ENCODE measurements at regions not wholly inside any gene's neighbourhood (a gene's known extent, or its start where the extent isn't known, plus 50 kb on each side); places are given as distances from the start of the nearest gene placed in this dataset.

GRCh38 chr5:155974369-155974768, 352.6 kb upstream of the SGCD start:
- Histone ChIP-seq H3K4ac (ENCODE audit: low read length) (no peak overlapping the region), H3K4me3 (ENCODE audit: low read length in 2 of 2) (no peak overlapping the region), H3K9ac (ENCODE audit: low read depth, low read length, poor library complexity) (no peak overlapping the region), H3K14ac (ENCODE audit: low read length) (no peak overlapping the region), H2BK12ac (ENCODE audit: low read length) (no peak overlapping the region), H3K4me2 (ENCODE audit: insufficient read depth, low read length, poor library complexity, severe bottlenecking) (no peak overlapping the region), H3K18ac (ENCODE audit: low read length) (no peak overlapping the region), H2AFZ (ENCODE audit: low read length) (no peak overlapping the region), H3K27me3 (ENCODE audit: control insufficient read depth in 3 of 3, insufficient read depth in 3 of 3, low read depth in 1 of 3, low read length in 3 of 3) (no peaks in the 10 kb centered on the region), H3K23ac (ENCODE audit: low read depth, low read length, poor library complexity) (no peak overlapping the region), H3K4me1 (ENCODE audit: control insufficient read depth in 2 of 2, insufficient read depth in 1 of 2, low read depth in 1 of 2, low read length in 2 of 2) (no peaks in the 10 kb centered on the region), H2BK120ac (ENCODE audit: low read depth, low read length) (no peak overlapping the region), H3K79me1 (ENCODE audit: low read depth, low read length) (no peaks in the 10 kb centered on the region), H4K91ac (ENCODE audit: low read depth, low read length, poor library complexity) (no peak overlapping the region), H2AK5ac (ENCODE audit: low read depth, low read length) (no peak overlapping the region), H2BK5ac (ENCODE audit: low read length) (no peak overlapping the region), H3K27ac (replicated peaks; ENCODE audit: low read length) (no peak overlapping the region), H2BK15ac (ENCODE audit: low read length) (no peak overlapping the region), H3K36me3 (replicated peaks in 1 of 2; ENCODE audit: control insufficient read depth in 2 of 2, insufficient read depth in 2 of 2, low read length in 2 of 2) (no peaks in the 10 kb centered on the region), H4K8ac (ENCODE audit: low read depth, low read length) (no peak overlapping the region), H3K9me3 (replicated peaks in 1 of 2; ENCODE audit: control insufficient read depth in 2 of 2, insufficient read depth in 1 of 2, low read depth in 1 of 2, low read length in 2 of 2) (no peaks in the 10 kb centered on the region)
- DNase-seq (ENCODE audit: low spot score) = no peak
- WGBS, 2 donors (ENCODE audit: extremely low coverage in 2 of 2, insufficient read length in 2 of 2, insufficient replicate concordance in 1 of 2) = no CpG with 5 or more reads among the region's 2 CpGs

GRCh38 chr5:155978850-155979249, 348.1 kb upstream of the SGCD start:
- DNase-seq (ENCODE audit: low spot score) = no peak
- Histone ChIP-seq H3K23ac (ENCODE audit: low read depth, low read length, poor library complexity) (no peak overlapping the region), H3K18ac (ENCODE audit: low read length) (no peak overlapping the region), H3K79me1 (ENCODE audit: low read depth, low read length) (no peaks in the 10 kb centered on the region), H2BK120ac (ENCODE audit: low read depth, low read length) (no peak overlapping the region), H3K4me2 (ENCODE audit: insufficient read depth, low read length, poor library complexity, severe bottlenecking) (no peak overlapping the region), H3K27ac (replicated peaks; ENCODE audit: low read length) (no peak overlapping the region), H3K27me3 (ENCODE audit: control insufficient read depth in 3 of 3, insufficient read depth in 3 of 3, low read depth in 1 of 3, low read length in 3 of 3) (no peaks in the 10 kb centered on the region), H2BK12ac (ENCODE audit: low read length) (no peak overlapping the region), H2AK5ac (ENCODE audit: low read depth, low read length) (no peak overlapping the region), H2BK15ac (ENCODE audit: low read length) (no peak overlapping the region), H3K4me1 (ENCODE audit: control insufficient read depth in 2 of 2, insufficient read depth in 1 of 2, low read depth in 1 of 2, low read length in 2 of 2) (no peaks in the 10 kb centered on the region), H3K14ac (ENCODE audit: low read length) (no peak overlapping the region), H2AFZ (ENCODE audit: low read length) (no peak overlapping the region), H3K4me3 (ENCODE audit: low read length in 2 of 2) (no peak overlapping the region), H3K4ac (ENCODE audit: low read length) (no peak overlapping the region), H2BK5ac (ENCODE audit: low read length) (no peak overlapping the region), H3K36me3 (replicated peaks in 1 of 2; ENCODE audit: control insufficient read depth in 2 of 2, insufficient read depth in 2 of 2, low read length in 2 of 2) (no peaks in the 10 kb centered on the region), H3K9me3 (replicated peaks in 1 of 2; ENCODE audit: control insufficient read depth in 2 of 2, insufficient read depth in 1 of 2, low read depth in 1 of 2, low read length in 2 of 2) (peaks cover 0 to 2% of the 10 kb centered on the region in 2 donors), H4K91ac (ENCODE audit: low read depth, low read length, poor library complexity) (no peak overlapping the region), H3K9ac (ENCODE audit: low read depth, low read length, poor library complexity) (no peak overlapping the region), H4K8ac (ENCODE audit: low read depth, low read length) (no peak overlapping the region)
- WGBS, 2 donors (ENCODE audit: extremely low coverage in 2 of 2, insufficient read length in 2 of 2, insufficient replicate concordance in 1 of 2) = no CpG with 5 or more reads among the region's 3 CpGs

DNA sequence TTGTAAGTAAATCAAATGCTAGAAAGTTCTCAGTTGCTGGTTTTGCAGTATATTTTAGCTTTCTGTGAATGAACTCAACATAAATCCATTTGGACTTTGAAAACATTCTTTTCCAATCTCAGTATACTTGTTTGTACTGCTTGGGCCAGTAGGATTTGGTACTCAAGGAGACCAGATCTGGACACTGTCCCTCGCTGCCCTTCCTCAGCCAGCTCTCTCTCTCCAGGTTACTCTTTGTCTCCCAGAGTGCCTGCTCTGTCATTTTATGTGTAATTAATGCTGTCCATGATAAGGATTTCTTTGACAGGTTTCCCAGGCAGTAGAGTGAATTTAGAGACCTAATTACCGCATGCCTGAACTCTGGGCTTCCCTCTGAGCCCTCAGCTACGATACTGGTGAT, 344.6 kb upstream of the SGCD start:
- H2BK15ac ChIP-seq (ENCODE audit: low read length) = no peak overlapping the region
- H3K9ac ChIP-seq (ENCODE audit: low read depth, low read length, poor library complexity) = no peak overlapping the region
- H4K91ac ChIP-seq (ENCODE audit: low read depth, low read length, poor library complexity) = no peak overlapping the region
- no peaks in the 10 kb centered on the region for H3K79me1 ChIP-seq (ENCODE audit: low read depth, low read length)
- no peak overlapping the region for H2BK12ac ChIP-seq (ENCODE audit: low read length)
- no peak overlapping the region for H3K4ac ChIP-seq (ENCODE audit: low read length)
- H3K9me3 ChIP-seq (replicated peaks in 1 of 2; ENCODE audit: control insufficient read depth in 2 of 2, insufficient read depth in 1 of 2, low read depth in 1 of 2, low read length in 2 of 2) = peaks cover 0 to 2% of the 10 kb centered on the region in 2 donors
- no peak overlapping the region for H3K27ac ChIP-seq (replicated peaks; ENCODE audit: low read length)
- no peak overlapping the region for H3K4me3 ChIP-seq (ENCODE audit: low read length in 2 of 2)
- no peak overlapping the region for H3K23ac ChIP-seq (ENCODE audit: low read depth, low read length, poor library complexity)
- H3K4me2 ChIP-seq (ENCODE audit: insufficient read depth, low read length, poor library complexity, severe bottlenecking) = no peak overlapping the region
- H3K27me3 ChIP-seq (ENCODE audit: control insufficient read depth in 3 of 3, insufficient read depth in 3 of 3, low read depth in 1 of 3, low read length in 3 of 3) = no peaks in the 10 kb centered on the region
- H4K8ac ChIP-seq (ENCODE audit: low read depth, low read length) = no peak overlapping the region
- WGBS, 2 donors (ENCODE audit: extremely low coverage in 2 of 2, insufficient read length in 2 of 2, insufficient replicate concordance in 1 of 2) = no CpG with 5 or more reads among the region's 3 CpGs
- no peaks in the 10 kb centered on the region for H3K36me3 ChIP-seq (replicated peaks in 1 of 2; ENCODE audit: control insufficient read depth in 2 of 2, insufficient read depth in 2 of 2, low read length in 2 of 2)
- DNase-seq (ENCODE audit: low spot score) = no peak
- H2BK5ac ChIP-seq (ENCODE audit: low read length) = no peak overlapping the region
- no peak overlapping the region for H3K14ac ChIP-seq (ENCODE audit: low read length)
- H2AFZ ChIP-seq (ENCODE audit: low read length) = no peak overlapping the region
- no peak overlapping the region for H2BK120ac ChIP-seq (ENCODE audit: low read depth, low read length)
- H2AK5ac ChIP-seq (ENCODE audit: low read depth, low read length) = no peak overlapping the region
- H3K4me1 ChIP-seq (ENCODE audit: control insufficient read depth in 2 of 2, insufficient read depth in 1 of 2, low read depth in 1 of 2, low read length in 2 of 2) = no peaks in the 10 kb centered on the region
- H3K18ac ChIP-seq (ENCODE audit: low read length) = no peak overlapping the region

DNA sequence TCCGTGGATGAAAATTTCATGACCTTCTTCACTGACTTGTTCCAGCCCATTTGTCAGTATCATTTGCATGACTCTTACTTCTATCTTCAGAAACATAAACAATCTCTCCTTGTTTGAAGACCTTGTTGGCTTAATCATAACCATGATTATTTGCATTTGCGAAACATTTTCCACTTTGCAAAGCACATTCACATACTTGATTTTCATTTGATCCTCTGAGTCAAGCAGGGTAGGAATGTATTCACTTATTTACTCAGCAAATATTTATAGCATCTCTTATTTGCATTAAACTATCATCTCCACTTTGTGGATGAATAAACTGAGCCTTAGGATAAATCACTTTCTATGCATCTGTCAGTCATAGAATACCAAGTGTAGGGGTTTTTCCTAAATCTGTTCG, 343.0 kb upstream of the SGCD start:
- Histone ChIP-seq H3K4ac (ENCODE audit: low read length) (no peak overlapping the region), H3K27ac (replicated peaks; ENCODE audit: low read length) (no peak overlapping the region), H3K14ac (ENCODE audit: low read length) (no peak overlapping the region), H3K36me3 (replicated peaks in 1 of 2; ENCODE audit: control insufficient read depth in 2 of 2, insufficient read depth in 2 of 2, low read length in 2 of 2) (no peaks in the 10 kb centered on the region), H4K91ac (ENCODE audit: low read depth, low read length, poor library complexity) (no peak overlapping the region), H2AFZ (ENCODE audit: low read length) (no peak overlapping the region), H4K8ac (ENCODE audit: low read depth, low read length) (no peak overlapping the region), H2BK12ac (ENCODE audit: low read length) (no peak overlapping the region), H3K18ac (ENCODE audit: low read length) (no peak overlapping the region), H3K4me2 (ENCODE audit: insufficient read depth, low read length, poor library complexity, severe bottlenecking) (no peak overlapping the region), H3K27me3 (ENCODE audit: control insufficient read depth in 3 of 3, insufficient read depth in 3 of 3, low read depth in 1 of 3, low read length in 3 of 3) (no peaks in the 10 kb centered on the region), H3K4me1 (ENCODE audit: control insufficient read depth in 2 of 2, insufficient read depth in 1 of 2, low read depth in 1 of 2, low read length in 2 of 2) (no peaks in the 10 kb centered on the region), H2BK5ac (ENCODE audit: low read length) (no peak overlapping the region), H2BK120ac (ENCODE audit: low read depth, low read length) (no peak overlapping the region), H2AK5ac (ENCODE audit: low read depth, low read length) (no peak overlapping the region), H3K4me3 (ENCODE audit: low read length in 2 of 2) (no peak overlapping the region), H3K9me3 (replicated peaks in 1 of 2; ENCODE audit: control insufficient read depth in 2 of 2, insufficient read depth in 1 of 2, low read depth in 1 of 2, low read length in 2 of 2) (peaks cover 0 to 2% of the 10 kb centered on the region in 2 donors), H3K9ac (ENCODE audit: low read depth, low read length, poor library complexity) (no peak overlapping the region), H3K79me1 (ENCODE audit: low read depth, low read length) (no peaks in the 10 kb centered on the region), H3K23ac (ENCODE audit: low read depth, low read length, poor library complexity) (no peak overlapping the region), H2BK15ac (ENCODE audit: low read length) (no peak overlapping the region)
- no peak for DNase-seq (ENCODE audit: low spot score)
- no CpG with 5 or more reads among the region's 3 CpGs for WGBS, 2 donors (ENCODE audit: extremely low coverage in 2 of 2, insufficient read length in 2 of 2, insufficient replicate concordance in 1 of 2)
